GM10248 (cell line): ENCODE measurements at regions not wholly inside any gene's neighbourhood (a gene's known extent, or its start where the extent isn't known, plus 50 kb on each side); places are given as distances from the start of the nearest gene placed in this dataset.

Experiments
- CTCF ChIA-PET: fragments of 300-600 bp; sonication (Branson Sonifier 250); formaldehyde crosslinking; extraction: SDS; loops from one replicate; lab custom pipeline; 2021; ENCODE audit warnings: antibody characterized with exemption; lab: Yijun Ruan, JAX
- POLR2A ChIA-PET: fragments of 350-650 bp; sonication (Branson Sonifier 250); formaldehyde crosslinking; extraction: SDS; loops from one replicate; lab custom pipeline; 2020; ENCODE audit warnings: antibody characterized with exemption; lab: Yijun Ruan, JAX
- DNase-seq: peaks from one replicate; pipeline ENCODE4 v3.0.0; 2012; ENCODE audit errors: extremely low spot score
- TF ChIP-seq, protein P1 (sequence below): IDR thresholded peaks from 2 replicates; pipeline ENCODE4 v1.5.1; 2012; ENCODE audit warnings: mild to moderate bottlenecking, low read depth; ENCODE audit errors: extremely low read depth, missing control alignments, control extremely low read depth

DNA sequence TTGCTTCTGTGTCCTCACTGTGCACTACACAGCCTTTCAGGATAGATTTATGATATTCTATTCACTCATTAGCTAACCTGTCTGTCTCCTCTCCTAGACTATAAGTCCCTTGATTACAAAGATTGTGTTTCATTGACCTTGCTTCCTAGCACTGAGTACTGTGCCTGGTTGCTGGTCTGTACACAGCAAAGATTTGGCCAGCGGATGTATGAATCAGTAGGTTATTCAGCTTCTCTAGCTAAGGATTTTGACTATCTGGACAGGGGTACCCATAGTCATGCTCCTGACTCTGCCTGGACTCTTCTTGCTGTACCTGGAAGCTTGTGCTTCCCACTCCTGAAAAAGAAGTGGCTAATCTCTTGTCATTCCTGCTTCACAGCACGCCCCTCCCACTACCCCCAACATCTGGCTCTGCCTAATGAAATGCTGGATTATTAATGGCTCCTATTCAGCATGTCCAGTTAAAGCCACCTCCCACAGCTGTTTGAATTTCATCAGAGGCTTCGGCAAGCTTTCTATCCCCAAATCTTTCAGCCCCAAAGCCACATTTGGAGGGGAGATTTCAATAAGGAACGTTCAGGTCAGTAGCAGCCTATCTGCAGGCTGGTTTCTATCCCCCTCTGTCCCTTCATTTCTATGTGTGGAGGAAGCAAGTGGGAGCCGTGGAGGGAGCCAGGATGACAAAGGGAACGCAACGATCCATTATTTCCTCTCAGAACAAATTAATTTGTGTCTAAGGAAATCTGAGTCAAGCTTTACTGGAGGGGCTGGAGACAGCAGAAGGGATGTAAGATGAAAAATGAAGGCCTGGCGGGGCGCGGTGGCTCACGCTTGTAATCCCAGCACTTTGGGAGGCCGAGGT is 64.8 kb upstream of the PPM1J start:
- ChIA-PET CTCF (interaction anchor here (3.6 kb wide), 1 partner anchor 25 kb away, joined by 16 read pairs; no protein-coding TSS in a partner anchor), POLR2A (no interaction called here)
- TF ChIP-seq, protein P1, sequence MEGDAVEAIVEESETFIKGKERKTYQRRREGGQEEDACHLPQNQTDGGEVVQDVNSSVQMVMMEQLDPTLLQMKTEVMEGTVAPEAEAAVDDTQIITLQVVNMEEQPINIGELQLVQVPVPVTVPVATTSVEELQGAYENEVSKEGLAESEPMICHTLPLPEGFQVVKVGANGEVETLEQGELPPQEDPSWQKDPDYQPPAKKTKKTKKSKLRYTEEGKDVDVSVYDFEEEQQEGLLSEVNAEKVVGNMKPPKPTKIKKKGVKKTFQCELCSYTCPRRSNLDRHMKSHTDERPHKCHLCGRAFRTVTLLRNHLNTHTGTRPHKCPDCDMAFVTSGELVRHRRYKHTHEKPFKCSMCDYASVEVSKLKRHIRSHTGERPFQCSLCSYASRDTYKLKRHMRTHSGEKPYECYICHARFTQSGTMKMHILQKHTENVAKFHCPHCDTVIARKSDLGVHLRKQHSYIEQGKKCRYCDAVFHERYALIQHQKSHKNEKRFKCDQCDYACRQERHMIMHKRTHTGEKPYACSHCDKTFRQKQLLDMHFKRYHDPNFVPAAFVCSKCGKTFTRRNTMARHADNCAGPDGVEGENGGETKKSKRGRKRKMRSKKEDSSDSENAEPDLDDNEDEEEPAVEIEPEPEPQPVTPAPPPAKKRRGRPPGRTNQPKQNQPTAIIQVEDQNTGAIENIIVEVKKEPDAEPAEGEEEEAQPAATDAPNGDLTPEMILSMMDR: no peak
- no peak for DNase-seq

DNA sequence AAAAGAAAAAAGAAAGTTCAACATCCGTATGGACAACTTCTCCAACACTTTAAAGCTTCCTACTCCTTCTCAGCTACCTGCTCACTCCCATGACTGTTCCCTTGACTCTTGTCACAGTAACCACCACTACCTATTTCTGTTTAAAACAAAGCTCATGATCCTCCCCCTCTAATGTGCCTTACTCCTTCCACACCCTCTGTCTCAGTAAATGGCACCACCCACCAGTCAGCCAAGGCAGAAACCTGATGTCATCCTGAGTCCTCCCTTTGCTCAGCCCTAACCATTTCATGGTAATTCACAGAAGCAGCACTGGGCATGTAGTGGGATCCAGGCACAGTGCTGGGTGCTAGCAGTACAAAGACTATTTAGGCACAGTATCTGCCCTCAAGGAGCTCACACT is 63.0 kb upstream of the PPM1J start:
- ChIA-PET POLR2A (no interaction called here), CTCF (interaction anchor here (3.6 kb wide), 1 partner anchor 26 kb away, joined by 16 read pairs; no protein-coding TSS in a partner anchor)
- TF ChIP-seq, protein P1: no peak
- DNase-seq: no peak

GRCh38 chr1:112776688-112777087 is 61.6 kb upstream of the PPM1J start:
- ChIA-PET CTCF (no interaction called here), POLR2A (no interaction called here)
- TF ChIP-seq, protein P1: no peak
- no peak for DNase-seq

DNA sequence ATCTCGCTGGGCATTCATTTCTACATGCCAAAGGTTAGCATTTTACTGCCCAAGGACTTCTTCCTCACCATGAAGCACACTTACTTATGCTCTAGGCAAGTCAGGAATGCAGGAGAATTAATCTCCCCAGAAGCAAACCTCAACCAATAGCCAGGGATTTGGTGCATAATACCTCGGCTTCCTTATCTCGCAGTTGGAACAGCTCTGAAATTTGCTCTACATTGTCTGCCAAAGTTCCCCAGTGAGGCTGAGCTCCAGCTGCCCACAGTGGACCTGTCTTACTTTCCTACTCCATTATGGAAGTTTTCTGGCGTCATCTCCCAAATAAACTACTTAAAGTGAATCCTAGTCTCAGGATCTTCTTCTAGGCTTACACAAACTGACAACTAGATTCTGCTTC is 57.6 kb upstream of the PPM1J start:
- CTCF ChIA-PET: no interaction called here
- TF ChIP-seq, protein P1: no peak
- POLR2A ChIA-PET: no interaction called here
- no peak for DNase-seq

DNA sequence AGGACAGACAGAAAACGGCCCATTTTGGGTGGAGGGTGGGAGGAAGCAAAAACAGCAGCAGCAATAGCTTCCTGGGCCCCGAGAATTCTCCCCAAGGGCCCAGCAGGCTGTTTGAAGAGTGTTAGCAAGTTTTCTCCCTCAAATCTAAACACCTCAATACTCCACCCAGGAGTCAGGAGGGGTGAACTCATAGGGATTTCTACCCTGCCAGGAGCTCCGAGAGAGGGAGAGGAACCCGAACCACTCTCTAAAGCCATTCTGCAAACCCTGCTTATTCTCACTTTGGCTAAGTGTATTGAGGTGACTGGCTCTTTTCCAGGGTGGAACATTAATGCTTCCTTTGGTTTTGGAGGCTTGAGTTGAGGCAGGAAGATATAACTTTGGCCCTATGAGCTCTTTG is 55.6 kb upstream of the PPM1J start:
- DNase-seq: no peak
- TF ChIP-seq, protein P1: no peak
- CTCF ChIA-PET: interaction anchor here (0.9 to 1.5 kb wide), 3 partner anchors 16 to 55 kb away, joined by 3 to 5 read pairs (median 4); partner anchors contain the start of gene PPM1J
- POLR2A ChIA-PET: no interaction called here

- TF ChIP-seq, protein P1: no peak
- ChIA-PET POLR2A (no interaction called here), CTCF (no interaction called here)
- DNase-seq: no peak
Measured at GRCh38 chr1:112769611-112770010, 54.5 kb upstream of the PPM1J start.
